GM12864 (cell line): ENCODE measurements at regions not wholly inside any gene's neighbourhood (a gene's known extent, or its start where the extent isn't known, plus 50 kb on each side); places are given as distances from the start of the nearest gene placed in this dataset.

Experiments
- DNase-seq: peaks from one replicate; pipeline ENCODE4 v3.0.0-alpha.2; 2011; ENCODE audit warnings: low read depth
- H3K4me3 ChIP-seq: 2 replicates; pipeline ENCODE4 v1.5.1; 2011; ENCODE audit warnings: mild to moderate bottlenecking, low read depth, low read length, control low read depth
- CTCF ChIP-seq: IDR thresholded peaks from 2 replicates; pipeline ENCODE4 v1.5.1; 2011; ENCODE audit warnings: low read depth, mild to moderate bottlenecking, moderate library complexity, low read length, control low read depth, inconsistent platforms; ENCODE audit errors: missing control alignments

GRCh38 chr4:116427666-116428065 is 657.7 kb downstream of the TRAM1L1 start:
- H3K4me3 ChIP-seq: no peak overlapping the region
- no peak for TF ChIP-seq CTCF
- no peak for DNase-seq

- no peak for DNase-seq
- no peak overlapping the region for H3K4me3 ChIP-seq
Observed at GRCh38 chr4:116413222-116413621, 672.2 kb downstream of the TRAM1L1 start.

GRCh38 chr4:116401293-116401692 is 684.1 kb downstream of the TRAM1L1 start:
- no peak for TF ChIP-seq CTCF
- no peak for DNase-seq
- no peak overlapping the region for H3K4me3 ChIP-seq

More at GRCh38 chr4:116413222-116413621, 672.2 kb downstream of the TRAM1L1 start:
- TF ChIP-seq CTCF: no peak

GRCh38 chr4:116400480-116400879 is 684.9 kb downstream of the TRAM1L1 start:
- no peak for DNase-seq

GRCh38 chr4:116397714-116398113 is 687.7 kb downstream of the TRAM1L1 start:
- no peak for TF ChIP-seq CTCF
- no peak for DNase-seq
- H3K4me3 ChIP-seq: no peak overlapping the region

More at GRCh38 chr4:116400480-116400879, 684.9 kb downstream of the TRAM1L1 start:
- H3K4me3 ChIP-seq: no peak overlapping the region
- TF ChIP-seq CTCF: no peak

GRCh38 chr4:116397291-116397690 is 688.1 kb downstream of the TRAM1L1 start:
- no peak overlapping the region for H3K4me3 ChIP-seq
- no peak for TF ChIP-seq CTCF
- DNase-seq: no peak

- no peak for TF ChIP-seq CTCF
- DNase-seq: no peak
- no peak overlapping the region for H3K4me3 ChIP-seq
Observed at GRCh38 chr4:116395408-116395807, 690.0 kb downstream of the TRAM1L1 start.
